ENCODE measurements at regions not wholly inside any gene's neighbourhood (a gene's known extent, or its start where the extent isn't known, plus 50 kb on each side); places are given as distances from the start of the nearest gene placed in this dataset.
"Not testable (repeated sequence)": the region's sequence is repeated elsewhere in the genome, so short reads cannot be mapped to it uniquely, and the experiment has no call there.

DNA sequence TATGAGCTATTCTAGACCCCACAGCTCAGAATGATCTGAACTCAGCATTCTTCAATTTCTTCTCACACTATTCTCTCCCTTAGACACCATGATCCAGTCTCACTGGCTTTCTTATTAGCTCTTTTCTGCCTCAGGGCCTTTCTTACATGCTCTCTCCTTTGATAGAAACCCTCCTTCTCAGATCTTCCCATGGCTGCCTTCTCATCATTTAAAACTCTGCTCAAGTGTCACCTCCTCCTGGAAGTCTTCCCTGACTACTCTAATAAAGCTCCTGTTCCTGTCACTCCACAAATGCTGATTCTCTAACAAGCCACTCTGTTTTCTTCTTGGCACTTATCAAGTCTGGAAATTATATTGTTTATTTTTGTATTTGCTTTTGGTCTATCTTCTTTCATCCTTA is 131.1 kb downstream of the HNMT start:
- DNase-seq (ENCODE audit: low spot score in 2 of 2): no peak
- H3K27ac ChIP-seq: no peak overlapping the region
- no peaks in the 10 kb centered on the region for H3K27me3 ChIP-seq
- no peak overlapping the region for H3K4me3 ChIP-seq
- TF ChIP-seq POLR2A (IDR thresholded peaks at IDR 0.05): no peak
- no peaks in the 10 kb centered on the region for H3K9me3 ChIP-seq
- no peaks in the 10 kb centered on the region for H3K4me1 ChIP-seq
- intact Hi-C loops (cut with DNase I; ENCODE audit: low total_unique reads): no loop called here
- no peaks in the 10 kb centered on the region for H3K36me3 ChIP-seq

DNA sequence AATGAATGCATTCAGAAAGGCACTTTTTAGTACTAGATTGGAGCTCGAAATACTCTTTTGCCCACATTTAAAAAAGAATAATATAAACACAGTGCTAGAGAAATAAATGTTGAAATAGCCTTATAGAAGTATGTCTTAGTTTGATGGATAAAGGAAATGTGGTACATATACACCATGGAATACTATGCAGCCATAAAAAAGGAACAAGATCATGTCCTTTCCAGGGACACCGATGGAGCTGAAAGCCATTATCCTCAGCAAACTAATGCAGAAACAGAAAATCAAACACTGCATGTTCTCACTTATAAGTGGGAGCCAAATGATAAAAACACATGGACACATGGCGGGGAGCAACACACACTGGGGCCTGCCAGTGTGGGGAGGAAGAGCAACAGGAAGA is 135.0 kb downstream of the HNMT start:
- H3K4me3 ChIP-seq; intact Hi-C loops (cut with DNase I; ENCODE audit: low total_unique reads); DNase-seq (ENCODE audit: low spot score in 2 of 2); H3K4me1 ChIP-seq; H3K27ac ChIP-seq; H3K36me3 ChIP-seq; H3K9me3 ChIP-seq; H3K27me3 ChIP-seq: not testable (repeated sequence)

DNA sequence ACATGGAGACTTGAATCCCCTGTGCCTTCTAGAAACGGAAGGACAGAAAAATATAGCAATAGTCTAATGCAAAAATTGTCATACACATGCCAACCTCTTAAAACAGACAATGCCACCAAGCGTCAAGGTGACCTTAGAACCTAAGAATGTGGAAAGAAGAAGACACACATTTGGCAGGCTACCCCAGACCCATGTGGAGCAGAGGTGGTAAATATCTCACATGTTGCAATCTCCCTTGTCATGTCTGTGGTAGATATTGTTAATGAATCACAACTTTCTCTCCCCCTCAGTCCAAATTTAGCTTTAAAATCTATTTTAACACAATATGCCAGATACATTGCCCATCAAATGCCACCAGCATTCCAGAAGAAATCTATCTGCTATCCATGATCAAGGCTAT is 137.4 kb downstream of the HNMT start:
- Histone ChIP-seq H3K27ac (no peak overlapping the region), H3K27me3 (no peaks in the 10 kb centered on the region), H3K9me3 (no peaks in the 10 kb centered on the region), H3K4me3 (no peak overlapping the region), H3K4me1 (no peaks in the 10 kb centered on the region), H3K36me3 (no peaks in the 10 kb centered on the region)
- TF ChIP-seq POLR2A (IDR thresholded peaks at IDR 0.05) (no peak), POLR2AphosphoS5 (IDR thresholded peaks at IDR 0.05) (no peak)
- TF ChIP-seq, protein P1, sequence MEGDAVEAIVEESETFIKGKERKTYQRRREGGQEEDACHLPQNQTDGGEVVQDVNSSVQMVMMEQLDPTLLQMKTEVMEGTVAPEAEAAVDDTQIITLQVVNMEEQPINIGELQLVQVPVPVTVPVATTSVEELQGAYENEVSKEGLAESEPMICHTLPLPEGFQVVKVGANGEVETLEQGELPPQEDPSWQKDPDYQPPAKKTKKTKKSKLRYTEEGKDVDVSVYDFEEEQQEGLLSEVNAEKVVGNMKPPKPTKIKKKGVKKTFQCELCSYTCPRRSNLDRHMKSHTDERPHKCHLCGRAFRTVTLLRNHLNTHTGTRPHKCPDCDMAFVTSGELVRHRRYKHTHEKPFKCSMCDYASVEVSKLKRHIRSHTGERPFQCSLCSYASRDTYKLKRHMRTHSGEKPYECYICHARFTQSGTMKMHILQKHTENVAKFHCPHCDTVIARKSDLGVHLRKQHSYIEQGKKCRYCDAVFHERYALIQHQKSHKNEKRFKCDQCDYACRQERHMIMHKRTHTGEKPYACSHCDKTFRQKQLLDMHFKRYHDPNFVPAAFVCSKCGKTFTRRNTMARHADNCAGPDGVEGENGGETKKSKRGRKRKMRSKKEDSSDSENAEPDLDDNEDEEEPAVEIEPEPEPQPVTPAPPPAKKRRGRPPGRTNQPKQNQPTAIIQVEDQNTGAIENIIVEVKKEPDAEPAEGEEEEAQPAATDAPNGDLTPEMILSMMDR (IDR thresholded peaks at IDR 0.05): no peak
- intact Hi-C loops (cut with DNase I; ENCODE audit: low total_unique reads): no loop called here
- DNase-seq (ENCODE audit: low spot score in 2 of 2): no peak

DNA sequence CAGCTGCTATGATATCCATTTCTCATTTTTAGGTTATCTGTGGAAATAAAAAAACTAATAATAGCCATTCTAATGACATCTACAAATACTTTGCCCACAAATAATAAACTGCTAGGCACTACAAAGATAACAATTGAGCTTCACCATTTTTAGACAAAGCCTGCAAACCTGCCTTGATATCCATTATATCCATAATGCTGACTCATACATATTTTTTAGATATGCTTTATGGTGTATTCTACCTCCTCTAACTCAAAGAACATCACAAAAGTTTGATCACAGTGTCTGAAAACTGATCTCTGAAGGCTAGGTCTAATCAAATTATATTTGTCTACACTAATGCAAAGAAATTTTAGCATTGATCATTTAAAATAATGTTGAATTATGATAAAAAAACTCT is 138.4 kb downstream of the HNMT start:
- intact Hi-C loops (cut with DNase I; ENCODE audit: low total_unique reads): no loop called here
- H3K27ac ChIP-seq: no peak overlapping the region
- H3K36me3 ChIP-seq: no peaks in the 10 kb centered on the region
- no peaks in the 10 kb centered on the region for H3K9me3 ChIP-seq
- H3K4me3 ChIP-seq: no peak overlapping the region
- H3K27me3 ChIP-seq: no peaks in the 10 kb centered on the region
- TF ChIP-seq POLR2A (IDR thresholded peaks at IDR 0.05) (no peak), POLR2AphosphoS5 (IDR thresholded peaks at IDR 0.05) (no peak)
- TF ChIP-seq, protein P1 (IDR thresholded peaks at IDR 0.05): no peak
- no peaks in the 10 kb centered on the region for H3K4me1 ChIP-seq
- DNase-seq (ENCODE audit: low spot score in 2 of 2): no peak

DNA sequence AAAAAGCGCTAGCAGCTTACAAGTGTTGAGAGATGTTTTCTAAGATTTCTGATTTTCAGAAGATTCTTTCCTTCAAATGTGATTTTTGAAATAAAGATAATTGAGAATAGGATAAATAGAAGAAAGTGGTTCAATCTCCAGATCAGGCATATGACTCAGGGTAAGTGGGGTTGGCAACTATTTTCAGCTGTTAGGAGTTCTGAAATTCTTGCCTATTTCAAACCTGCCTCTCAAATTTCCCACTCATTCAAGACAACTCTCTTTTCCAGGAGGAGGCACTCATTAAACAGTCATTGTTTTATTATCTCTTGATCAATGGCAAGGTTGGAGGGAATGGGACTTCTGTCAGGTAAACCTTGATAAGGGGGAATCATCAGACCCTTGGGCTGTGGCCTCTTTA is 138.9 kb downstream of the HNMT start:
- DNase-seq (ENCODE audit: low spot score in 2 of 2): no peak
- no peak overlapping the region for H3K27ac ChIP-seq
- H3K4me3 ChIP-seq: no peak overlapping the region
- no peaks in the 10 kb centered on the region for H3K4me1 ChIP-seq
- no peaks in the 10 kb centered on the region for H3K27me3 ChIP-seq
- no peaks in the 10 kb centered on the region for H3K36me3 ChIP-seq
- no peaks in the 10 kb centered on the region for H3K9me3 ChIP-seq
- intact Hi-C loops (cut with DNase I; ENCODE audit: low total_unique reads): no loop called here
- TF ChIP-seq POLR2AphosphoS5 (IDR thresholded peaks at IDR 0.05): no peak
- TF ChIP-seq, protein P1 (IDR thresholded peaks at IDR 0.05): no peak
- no peak for TF ChIP-seq POLR2A (IDR thresholded peaks at IDR 0.05)

DNA sequence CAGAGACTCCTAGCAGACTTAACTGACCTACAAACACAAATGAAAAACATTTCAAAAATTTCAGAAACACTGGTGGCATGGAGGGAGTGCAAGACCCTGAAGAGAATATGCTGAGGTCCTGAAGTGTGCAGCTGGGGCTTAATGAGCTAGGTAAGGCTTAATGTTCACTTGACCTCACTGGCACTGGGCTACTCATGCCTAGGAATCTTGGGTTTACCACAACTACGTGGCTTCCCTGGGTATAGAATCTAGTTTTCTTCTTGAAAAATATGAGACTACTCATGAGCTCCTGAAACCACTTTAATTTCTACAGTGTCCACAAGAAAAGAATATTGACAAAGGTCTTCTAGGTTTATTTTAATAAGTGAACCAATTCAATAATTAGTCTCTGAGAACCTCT is 139.8 kb downstream of the HNMT start:
- Histone ChIP-seq H3K27ac (no peak overlapping the region), H3K36me3 (no peaks in the 10 kb centered on the region), H3K9me3 (no peaks in the 10 kb centered on the region), H3K4me3 (no peak overlapping the region), H3K4me1 (no peaks in the 10 kb centered on the region), H3K27me3 (no peaks in the 10 kb centered on the region)
- TF ChIP-seq POLR2A (IDR thresholded peaks at IDR 0.05) (no peak), POLR2AphosphoS5 (IDR thresholded peaks at IDR 0.05) (no peak)
- TF ChIP-seq, protein P1 (IDR thresholded peaks at IDR 0.05): no peak
- intact Hi-C loops (cut with DNase I; ENCODE audit: low total_unique reads): no loop called here
- DNase-seq (ENCODE audit: low spot score in 2 of 2): no peak

Data from breast epithelium (tissue), 4 donors.